Liver (tissue), 3 donors: ENCODE measurements at regions not wholly inside any gene's neighbourhood (a gene's known extent, or its start where the extent isn't known, plus 50 kb on each side); places are given as distances from the start of the nearest gene placed in this dataset.

ENCODE experiments used
- CTCF ChIP-seq: fragments of 150-350 bp; IDR thresholded peaks from 2 replicates; pipeline ENCODE4 v1.5.1; 2017; ENCODE audit warnings: improper control_type of control experiment, low read depth, low read length; ENCODE audit not compliant: missing input control
- RAD21 ChIP-seq, 2 donors: IDR thresholded peaks; 2 replicates each; pipeline ENCODE4 v1.6.1; 2016; ENCODE audit warnings: antibody characterized with exemption in 2 of 2, mild to moderate bottlenecking in 2 of 2
- TF ChIP-seq, protein P1 (sequence below): IDR thresholded peaks from 2 replicates; pipeline ENCODE4 v1.6.1; 2016; ENCODE audit warnings: antibody characterized with exemption
- TF ChIP-seq, protein P2 (sequence below): IDR thresholded peaks from 2 replicates; pipeline ENCODE4 v1.6.1; 2016; ENCODE audit warnings: antibody characterized with exemption
- donor health status: healthy.
- donor health status: healthy.

DNA sequence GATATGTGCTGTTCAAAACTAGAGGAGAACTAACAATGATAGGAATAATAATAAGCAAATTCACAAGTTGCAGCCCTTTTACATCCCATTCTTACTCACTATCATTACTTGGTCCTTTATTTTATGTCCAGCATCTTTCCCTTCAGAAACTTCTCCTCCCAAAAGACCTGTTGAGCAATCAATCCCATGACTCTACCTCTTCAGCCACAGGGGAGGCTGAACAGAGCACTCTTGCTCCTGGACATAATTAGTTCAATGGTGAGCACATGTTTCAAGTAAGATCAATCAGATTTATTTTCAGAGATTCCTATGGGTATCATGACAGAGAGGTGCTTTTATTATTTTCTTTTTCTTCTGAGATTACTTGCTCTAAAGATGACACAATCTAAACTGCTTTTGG lies 260.0 kb downstream of the COG6 start:
- TF ChIP-seq CTCF (no peak), RAD21 (IDR thresholded peaks at IDR 0.05) (no peak)
- TF ChIP-seq, protein P1, sequence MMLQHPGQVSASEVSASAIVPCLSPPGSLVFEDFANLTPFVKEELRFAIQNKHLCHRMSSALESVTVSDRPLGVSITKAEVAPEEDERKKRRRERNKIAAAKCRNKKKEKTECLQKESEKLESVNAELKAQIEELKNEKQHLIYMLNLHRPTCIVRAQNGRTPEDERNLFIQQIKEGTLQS: no peak
- TF ChIP-seq, protein P2, sequence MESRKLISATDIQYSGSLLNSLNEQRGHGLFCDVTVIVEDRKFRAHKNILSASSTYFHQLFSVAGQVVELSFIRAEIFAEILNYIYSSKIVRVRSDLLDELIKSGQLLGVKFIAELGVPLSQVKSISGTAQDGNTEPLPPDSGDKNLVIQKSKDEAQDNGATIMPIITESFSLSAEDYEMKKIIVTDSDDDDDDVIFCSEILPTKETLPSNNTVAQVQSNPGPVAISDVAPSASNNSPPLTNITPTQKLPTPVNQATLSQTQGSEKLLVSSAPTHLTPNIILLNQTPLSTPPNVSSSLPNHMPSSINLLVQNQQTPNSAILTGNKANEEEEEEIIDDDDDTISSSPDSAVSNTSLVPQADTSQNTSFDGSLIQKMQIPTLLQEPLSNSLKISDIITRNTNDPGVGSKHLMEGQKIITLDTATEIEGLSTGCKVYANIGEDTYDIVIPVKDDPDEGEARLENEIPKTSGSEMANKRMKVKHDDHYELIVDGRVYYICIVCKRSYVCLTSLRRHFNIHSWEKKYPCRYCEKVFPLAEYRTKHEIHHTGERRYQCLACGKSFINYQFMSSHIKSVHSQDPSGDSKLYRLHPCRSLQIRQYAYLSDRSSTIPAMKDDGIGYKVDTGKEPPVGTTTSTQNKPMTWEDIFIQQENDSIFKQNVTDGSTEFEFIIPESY: no peak
